Mesenteric fat pad (tissue), 1 donor: ENCODE measurements at regions not wholly inside any gene's neighbourhood (a gene's known extent, or its start where the extent isn't known, plus 50 kb on each side); places are given as distances from the start of the nearest gene placed in this dataset.
A peak's percentile ranks its signal among the peaks of the same experiment; 100 is the strongest.

ENCODE experiments used
- DNase-seq: peaks from one replicate; pipeline ENCODE4 v3.0.0-alpha.2; 2020; ENCODE audit warnings: low spot score
- donor health status: DM: yes; HTN: yes; CAD: no.

DNA sequence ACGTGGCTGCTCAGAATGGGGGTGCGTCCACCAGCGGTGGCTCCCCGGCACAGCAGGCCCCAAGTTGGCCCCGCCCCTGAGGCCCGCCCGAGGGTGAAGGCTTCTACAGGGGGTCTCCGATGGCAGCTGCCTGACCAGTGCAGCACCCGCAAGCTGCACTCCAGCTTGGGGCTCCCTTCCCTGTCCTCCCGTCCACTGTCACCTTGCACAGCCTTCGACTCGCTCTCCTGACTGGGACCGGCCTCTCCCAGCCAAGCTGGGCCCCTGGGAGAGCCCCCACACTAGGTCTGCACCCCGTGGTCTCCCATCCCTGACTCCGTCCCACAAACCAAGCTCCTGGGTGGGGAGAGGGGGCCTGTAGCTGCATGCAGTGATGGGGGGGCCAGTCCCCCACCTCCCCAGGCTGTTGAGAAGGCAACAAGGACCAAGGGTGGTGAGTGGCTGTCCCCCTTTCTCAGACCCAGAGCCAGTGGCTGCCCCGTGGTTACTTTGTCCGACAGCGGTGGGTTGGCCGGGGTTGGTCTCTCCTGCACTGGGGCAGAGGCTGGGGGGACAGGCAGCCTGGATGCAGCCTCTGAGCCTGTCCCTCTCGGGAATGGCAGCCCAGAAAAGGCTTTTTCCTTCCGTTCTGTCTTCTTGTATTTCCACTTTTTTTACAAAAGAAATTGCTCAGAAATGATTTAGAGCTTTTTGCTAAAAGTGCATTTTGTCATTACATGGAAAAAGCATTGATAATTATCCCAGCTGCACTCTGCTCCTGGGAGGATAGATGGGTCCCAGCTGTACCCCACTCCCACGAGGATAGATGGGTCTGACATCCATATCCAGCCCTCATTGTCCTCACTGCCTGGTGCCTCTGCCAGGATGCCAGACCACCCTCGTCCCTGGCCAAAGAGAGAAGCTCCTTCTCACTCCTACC is 217.0 kb downstream of the KIF26A start:
- peak; percentile 77 for DNase-seq

DNA sequence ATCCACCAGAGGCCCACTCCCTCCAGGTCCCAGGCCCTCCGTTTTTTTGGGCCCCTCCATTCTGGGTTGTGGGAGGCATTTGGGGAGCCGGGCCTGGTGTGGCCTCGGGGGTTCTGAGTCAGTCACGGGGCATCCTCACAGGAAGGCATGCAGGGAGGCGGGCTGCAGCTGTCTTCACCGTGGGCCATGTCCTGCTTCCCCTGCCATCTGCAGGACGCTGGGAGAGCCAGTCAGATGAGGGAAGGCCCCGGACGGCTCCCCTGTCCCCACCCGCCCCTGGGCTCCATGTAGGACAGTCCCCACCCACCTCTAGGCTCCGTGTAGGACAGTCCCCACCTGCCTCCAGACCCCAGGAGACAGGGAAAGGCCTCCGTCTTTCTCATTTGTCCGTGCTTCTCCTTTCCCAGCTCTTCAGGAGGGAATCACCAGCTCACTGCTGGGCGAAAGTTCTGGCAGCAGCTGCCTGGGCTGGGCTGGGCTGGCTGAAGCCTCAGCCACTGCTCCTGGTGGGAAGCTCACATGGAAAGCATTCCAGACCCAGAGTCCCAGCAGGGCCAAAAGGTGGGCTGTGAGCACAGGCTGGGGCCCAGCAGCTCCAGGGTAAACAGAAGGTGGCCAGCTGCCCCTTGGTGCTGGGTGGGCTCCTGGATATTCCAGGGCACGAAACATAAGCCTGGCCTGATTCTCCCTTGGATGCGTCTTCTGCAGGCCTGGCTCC is 217.8 kb downstream of the KIF26A start:
- DNase-seq = peak; percentile 89

DNA sequence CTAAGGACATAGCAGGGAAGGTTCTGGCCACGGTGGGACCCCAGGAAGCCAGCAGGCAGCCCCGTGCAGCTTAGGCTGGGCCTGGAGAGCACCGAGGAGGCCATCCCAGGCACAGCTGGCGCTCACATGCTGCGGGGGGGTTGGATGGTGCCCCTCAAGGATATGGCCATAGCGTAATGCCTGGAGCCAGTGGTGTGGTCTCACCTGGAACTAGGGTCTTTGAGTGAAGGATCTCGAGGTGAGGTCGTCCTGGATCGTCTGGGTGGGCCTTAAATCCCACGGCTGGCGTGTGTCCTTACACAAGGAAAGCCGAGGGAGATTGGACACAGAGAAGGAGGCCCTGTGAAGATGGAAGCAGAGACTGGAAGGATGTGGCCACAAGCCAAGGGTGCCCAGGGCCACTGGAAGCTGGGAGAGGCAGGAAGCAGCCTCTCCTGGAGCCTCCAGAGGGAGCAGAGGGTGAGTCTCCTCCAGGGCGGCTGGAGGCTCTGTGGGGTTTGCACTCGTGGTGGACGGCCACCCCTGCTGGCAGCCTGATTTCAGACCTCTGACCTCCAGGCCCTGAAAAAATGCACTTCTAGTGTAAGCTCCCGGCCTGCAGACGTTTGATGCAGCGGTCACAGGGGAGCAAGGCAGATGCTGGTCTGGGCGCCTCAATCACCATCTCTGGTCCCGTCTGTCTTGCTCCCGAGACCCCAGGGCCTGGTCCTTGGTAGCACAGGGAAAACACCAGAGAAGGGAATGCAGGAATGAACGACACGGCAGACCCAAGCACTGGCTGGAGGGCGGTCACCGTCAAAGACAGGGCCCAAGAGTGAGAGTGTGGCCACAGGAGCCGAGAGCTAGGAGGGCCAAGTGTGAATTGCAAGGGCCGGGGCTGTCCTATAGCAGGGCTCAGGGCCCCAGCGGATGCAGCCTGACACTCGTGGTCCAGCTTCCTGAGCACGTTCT is 218.6 kb downstream of the KIF26A start:
- peak; percentile 87 for DNase-seq

DNA sequence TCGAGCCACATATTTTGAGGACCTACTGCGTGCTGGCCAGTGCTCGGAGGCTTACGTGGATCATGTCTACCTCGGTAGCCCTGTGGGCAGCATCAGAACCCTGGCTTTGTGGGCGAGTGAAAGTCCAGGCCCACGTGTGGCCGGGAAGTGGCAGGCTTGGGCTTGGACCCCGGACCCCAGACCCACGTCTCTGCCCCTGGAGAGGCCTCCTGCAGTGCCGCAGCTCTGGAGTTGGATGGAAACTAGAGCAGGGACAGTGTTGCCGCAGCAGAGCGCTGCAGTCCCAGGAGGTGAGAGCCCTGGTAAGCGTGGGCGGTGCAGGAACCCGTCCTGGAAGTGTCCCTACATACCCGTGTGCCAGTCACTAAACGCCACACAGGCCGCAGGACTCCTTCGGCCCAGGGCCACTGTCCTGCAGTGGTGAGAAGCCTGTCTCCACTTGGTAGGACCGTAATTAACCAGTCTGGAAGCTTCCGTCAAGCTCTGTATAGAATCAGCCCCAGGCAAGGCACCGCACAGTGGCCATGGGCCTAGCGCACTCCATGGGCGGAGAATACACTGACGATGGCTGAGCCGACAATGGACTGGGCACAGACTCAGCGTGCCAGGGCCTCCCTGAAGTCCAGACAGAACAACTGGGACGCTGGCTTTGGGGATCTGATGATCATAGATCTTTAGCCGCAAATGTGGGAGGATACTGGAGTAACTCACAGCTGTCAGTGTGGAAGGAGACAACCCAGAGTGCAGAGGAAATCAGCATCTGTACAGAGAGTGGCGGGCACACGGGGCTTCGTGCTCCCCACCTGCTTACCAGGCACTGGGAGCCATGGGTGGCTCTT is 219.5 kb downstream of the KIF26A start:
- DNase-seq = peak; percentile 85

DNA sequence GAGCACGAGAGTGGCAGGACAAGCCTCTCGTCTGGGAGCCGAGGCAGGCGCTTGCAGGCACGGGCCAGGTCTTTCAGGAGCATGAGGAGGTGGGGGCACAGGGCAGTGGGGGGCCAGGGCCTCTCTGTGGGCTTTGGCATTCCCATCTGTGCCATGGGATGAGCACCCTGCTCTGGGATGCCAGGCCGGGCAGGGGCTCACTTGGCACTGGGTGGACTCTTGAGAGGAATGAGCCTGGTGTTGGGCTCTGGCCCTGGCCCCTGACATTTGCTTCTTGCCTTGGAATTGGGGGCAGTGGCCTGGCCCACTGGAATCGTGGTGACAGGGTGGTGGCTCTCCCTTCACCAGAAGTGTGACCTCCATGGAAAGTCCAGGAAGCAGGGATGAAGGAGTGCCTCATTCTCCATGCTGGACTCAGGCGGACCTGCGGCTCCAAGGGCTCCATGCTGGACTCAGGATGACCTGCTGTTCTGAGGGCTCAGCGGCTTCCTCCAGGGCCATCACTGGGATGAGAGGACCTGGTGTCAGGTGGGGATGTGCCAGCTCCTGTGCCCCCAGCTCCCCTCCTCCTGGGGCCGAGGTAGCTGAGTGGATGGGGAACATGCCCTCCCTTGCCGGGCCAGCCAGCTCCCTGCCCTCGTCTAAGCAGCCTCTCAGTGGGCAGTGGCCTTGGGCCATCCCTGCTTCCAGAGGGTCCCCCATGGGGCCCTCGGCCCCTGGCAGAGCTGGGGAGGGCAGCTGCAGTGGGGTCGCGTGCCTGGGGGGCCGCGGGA is 220.3 kb downstream of the KIF26A start:
- DNase-seq = peak; percentile 85

DNA sequence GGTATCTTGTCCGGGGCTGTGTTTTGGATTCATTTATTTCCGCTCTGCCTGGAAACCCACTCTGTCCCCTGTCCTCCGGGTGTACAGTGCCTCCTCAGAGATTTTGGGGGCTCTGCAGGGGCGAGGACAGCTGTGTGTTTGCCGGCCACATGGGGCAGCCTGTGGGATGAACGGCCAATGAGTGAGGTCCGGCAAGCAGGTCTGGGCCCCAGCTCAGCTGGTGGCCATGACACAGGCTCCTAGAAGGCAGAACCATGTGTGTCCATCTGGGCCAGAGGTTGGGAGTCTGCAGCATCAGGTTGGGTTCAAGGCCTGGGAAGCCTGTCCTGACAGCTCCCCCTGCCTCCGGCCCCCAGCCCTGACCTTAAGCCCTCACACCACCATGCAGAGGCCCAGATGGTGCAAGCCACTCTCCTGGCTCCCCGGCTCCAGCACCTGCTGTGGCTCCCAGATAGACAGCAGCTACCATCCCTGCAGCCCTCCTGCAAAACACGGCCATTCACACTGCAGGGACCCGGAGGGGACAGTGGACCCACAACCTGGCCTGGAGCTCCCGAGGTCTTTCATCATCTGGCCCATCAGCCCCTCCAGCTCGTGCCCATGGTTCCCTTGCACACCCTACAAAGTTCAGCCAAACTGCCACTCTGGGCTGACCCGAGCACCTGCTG is 220.1 kb upstream of the C14orf180 start:
- peak; percentile 81 for DNase-seq

DNA sequence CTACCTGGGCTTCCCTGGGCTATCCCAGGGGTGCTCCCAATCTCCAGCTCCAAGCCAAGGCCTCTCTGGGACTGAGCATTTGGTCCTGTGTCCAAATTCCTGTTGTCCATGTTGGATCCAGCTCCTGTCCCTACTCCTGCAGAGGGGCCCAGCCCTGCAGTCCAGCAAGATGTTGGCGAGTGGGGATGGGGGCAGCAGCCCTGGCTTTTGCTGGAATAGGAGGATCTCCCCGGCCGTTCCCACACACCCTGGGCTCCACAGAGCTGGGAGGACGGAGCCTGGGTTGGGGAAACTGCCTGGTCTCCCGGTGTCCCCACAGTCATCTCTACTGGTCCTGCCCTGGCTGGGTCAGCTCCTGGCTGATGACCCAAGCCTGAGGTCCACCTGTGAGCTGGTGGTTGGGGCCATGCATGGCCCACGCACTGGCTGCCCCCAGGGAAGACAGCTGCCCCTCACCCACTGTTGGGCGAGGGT is 219.6 kb upstream of the C14orf180 start:
- DNase-seq = peak; percentile 75

DNA sequence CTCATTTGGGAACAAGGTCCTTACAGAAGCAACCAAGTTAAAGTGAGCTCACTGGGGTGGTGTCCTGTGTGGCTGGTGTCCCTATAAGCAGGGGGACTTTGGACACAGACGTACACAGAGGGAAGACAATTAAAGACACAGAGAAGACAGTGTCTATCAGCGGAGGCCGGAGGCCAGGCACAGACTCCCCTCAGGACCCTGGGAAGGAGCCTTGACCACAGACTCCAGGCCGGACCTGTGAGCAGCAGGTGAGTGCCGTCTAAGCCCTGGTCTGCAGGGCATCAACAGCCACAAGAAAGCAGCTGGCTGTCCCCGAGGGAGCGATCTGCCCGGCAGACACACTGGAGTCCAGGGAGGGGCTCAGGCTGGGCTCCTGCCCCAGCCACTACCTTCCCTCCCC is 219.1 kb upstream of the C14orf180 start:
- DNase-seq = peak; percentile 76

DNA sequence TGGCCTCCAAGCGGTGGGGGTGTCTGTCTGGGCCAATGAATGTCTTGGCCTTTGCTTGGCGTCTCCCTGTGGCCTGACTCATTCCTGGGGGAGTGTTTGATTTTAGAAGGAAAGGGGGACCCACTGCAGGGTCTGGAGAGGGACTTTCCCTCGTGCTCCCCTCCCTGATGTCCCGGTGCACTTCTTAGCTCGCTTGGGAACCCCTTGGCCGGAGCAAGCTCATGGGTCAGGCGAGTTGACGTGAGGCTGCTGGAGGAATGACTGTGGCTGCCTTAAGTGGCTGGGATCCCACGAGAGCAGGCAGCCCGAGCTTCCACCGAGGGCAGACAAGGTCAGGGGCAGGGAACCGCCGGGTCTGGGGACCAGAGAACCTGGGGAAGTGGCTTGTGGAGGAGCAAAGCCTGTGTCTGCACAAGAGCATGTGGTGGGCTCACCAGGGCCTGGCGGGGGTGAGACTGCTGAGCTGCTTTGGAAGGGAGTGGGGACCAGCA is 218.4 kb upstream of the C14orf180 start:
- DNase-seq = peak; percentile 72

DNA sequence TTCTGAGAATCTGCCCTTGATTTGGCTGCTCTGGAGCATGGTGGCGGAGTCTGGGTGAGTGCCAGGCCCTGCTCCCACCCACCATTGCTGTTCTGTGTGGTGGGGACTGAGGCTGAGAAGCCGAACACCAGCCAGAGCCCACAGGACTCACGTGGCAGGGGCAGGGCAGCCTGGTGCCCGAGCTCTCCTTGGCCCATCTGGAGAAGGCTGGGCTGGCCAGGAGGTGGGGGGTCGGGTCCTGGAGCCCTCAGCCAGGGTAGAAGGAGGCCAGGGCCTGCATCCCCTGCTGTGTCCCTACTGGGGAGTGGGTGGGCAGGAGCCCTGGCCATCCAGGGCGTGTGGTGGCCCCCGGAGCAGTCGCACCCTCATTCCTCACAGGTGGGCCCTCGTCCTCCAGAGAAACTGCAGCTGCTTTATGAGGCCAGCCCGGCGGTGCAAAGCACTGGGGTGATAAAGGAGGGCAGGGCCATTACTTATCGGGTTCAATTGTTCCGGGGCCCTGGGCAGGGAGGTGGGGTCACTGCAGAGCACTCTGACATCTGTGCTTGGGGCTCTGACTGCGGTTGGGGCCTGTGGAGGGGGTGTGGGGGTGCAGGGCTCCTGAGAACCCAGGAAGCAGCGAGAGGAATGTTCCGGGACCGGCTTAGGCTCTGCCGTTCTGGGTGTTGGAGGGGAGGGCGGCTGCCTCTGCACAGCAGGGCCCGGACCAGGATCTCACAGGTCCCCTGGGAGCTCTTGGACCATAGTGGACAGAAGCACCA is 217.5 kb upstream of the C14orf180 start:
- DNase-seq = peak; percentile 84

DNA sequence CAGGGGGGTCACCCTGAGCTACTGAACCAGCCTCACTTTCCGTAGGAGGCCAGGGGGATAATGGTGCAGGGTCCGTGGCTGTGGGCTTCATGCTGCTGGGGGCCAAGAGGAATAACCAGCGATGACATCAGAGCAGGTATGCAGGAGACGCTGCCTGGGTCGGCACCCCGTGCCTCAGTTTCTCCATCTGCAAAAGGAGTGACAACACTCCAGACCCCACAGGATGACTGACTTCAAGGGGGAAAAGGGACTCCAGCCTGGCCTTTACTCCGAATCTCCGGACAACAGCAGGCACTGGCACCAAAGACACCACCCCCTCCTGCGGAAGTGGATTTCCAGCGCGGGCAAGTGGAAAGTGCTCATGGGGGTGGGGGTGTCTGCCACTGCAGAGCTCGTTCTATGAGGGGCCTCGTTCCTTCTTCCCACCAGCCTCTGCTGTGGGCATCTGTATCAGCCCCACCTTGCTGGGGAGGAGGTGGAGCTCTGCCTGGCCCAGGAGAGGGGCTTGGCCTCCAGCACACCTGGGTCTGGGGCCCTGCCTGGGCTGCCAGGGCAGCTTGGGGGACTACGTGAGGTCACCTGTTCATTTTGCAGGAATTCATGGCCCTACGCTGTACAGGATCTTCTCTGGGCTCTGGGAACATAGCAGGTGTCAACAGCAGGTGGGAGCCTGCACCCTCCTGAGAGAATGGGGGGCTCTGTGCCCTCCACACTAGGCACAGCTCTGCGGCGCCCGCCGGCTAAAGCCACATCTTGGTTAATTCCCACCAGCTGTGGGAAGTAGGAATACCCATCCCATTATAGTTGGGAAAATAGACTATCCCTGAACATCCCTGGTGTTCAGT is 216.6 kb upstream of the C14orf180 start:
- peak; percentile 81 for DNase-seq

DNA sequence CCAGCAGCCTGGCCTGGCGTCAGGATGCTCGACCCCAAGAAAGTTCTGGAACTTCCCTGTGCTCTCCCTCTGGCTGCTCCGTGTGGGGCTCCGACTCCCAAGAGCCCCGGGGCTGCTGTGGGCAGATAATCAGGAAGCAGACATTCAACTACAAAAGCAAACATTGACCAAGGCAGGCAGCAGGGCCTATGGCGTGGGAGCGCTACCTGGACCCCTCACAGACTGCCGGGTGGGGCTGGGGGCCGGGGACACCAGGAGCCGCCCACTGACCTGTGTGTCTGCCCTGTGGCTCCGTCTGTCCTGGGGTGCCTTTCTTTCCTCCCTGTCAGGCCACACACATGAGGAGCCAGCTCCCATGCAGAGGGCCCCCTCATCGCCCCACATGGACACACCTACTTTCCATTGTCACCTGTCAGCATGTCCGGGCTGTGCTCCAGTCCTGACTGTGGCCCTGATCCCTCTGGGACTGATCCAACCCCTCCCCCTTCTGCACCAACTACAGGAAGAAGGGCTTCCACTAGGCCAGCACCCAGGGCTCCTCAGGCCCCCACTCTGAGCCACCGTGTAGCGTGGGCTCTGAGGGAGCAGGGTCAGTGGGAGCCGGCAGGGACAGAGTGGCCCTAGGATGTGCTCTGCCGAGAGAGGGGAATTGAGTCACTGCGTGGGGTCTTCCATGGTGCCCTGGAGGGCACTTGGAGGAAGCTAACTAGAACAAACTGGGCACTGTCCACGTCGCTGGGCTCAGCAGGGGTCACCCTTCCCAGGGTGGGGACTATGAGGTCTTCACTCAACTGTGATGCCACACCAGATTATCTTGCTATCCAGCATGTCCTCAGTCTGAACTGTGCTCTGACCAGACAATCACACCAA is 215.4 kb upstream of the C14orf180 start:
- peak; percentile 75 for DNase-seq

DNA sequence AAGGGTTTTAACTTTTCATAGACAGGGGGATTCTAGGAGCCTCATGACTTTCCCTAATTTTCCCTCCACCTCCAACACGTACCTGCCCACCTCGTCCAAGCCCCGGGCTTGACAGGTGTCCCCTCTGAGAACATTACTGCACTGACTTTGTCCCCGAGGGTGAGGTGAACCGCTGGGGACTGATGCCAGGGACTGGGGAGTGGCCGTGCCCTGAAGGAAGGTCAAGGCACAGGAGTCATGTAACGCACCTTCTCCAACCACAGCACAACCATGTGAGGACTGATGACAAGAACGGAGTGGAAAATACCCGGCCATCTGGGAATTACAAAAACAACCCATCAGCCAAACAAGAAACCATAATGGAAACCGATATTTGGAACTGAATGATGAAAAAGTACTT is 214.7 kb upstream of the C14orf180 start:
- DNase-seq = peak; percentile 85

DNA sequence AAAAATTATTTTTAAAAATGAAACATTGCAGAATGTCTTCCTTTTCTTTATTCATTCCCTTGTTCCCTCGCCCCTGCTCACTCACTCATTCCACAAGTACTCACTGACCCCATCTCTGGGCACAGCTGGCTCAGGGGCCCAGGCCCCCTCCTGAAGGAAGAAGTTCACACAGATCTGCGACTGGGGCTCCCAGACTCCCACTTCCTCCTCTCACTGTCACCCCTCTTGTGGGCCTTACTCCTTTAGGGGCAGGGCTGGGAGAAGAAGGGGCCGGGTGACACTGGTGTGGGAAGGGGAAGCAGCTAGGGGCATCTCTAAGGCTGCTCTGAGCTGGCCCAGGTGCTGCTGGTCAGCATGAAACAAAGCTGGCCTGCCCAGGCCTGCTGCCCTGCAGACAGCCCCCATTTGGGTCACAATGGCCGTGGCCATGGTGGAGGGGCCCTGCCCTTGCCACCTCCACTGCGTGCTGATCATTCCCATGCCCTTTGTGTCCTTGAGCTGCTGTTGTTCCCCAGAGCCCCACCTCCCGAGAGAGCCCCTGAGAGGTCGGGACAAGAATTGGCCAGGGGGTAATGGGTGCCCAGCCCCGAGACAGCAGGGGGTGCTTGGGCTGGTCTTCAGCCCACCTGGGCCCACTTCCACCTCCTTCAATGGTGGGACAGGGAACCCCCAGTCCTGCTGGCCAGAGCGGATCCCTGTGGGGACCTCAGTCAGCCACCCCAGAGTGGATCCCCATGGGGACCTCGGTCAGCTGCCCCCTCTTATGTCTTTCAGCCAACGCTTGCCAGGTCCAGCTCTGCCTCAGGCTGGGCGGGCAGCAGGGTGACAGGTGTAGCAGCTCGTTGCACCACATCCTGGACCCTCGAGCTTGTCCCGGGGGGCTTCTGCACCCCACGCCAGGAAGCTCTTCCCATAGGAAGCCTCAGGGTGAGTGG is 212.4 kb upstream of the C14orf180 start:
- no peak for DNase-seq
